Smooth muscle cell (in vitro differentiated cells): ENCODE measurements at regions not wholly inside any gene's neighbourhood (a gene's known extent, or its start where the extent isn't known, plus 50 kb on each side); places are given as distances from the start of the nearest gene placed in this dataset.

Source experiments
- DNase-seq: peaks from one replicate; lab custom pipeline; 2025; ENCODE audit not compliant: unreplicated experiment; lab: John Stamatoyannopoulos, UW
- H2AFZ ChIP-seq: fragments of 200-600 bp; sonication (generic); 2 replicates; pipeline ENCODE4 v1.6.0; 2016; ENCODE audit warnings: antibody characterized with exemption, low read depth, mild to moderate bottlenecking
- H3F3A ChIP-seq: fragments of 200-600 bp; sonication (generic); 2 replicates; pipeline ENCODE4 v1.6.0; 2017; ENCODE audit warnings: antibody characterized with exemption, low read depth
- H3K27ac ChIP-seq: fragments of 200-600 bp; sonication (generic); 2 replicates; pipeline ENCODE4 v1.5.1; 2016; ENCODE audit warnings: low read depth, mild to moderate bottlenecking
- H3K27me3 ChIP-seq: fragments of 200-600 bp; sonication (generic); 2 replicates; pipeline ENCODE4 v1.6.1; 2016; ENCODE audit warnings: low read depth, mild to moderate bottlenecking
- H3K36me3 ChIP-seq: fragments of 200-600 bp; sonication (generic); 2 replicates; pipeline ENCODE4 v1.5.1; 2016; ENCODE audit warnings: low read depth
- H3K4me1 ChIP-seq: fragments of 200-600 bp; sonication (generic); 2 replicates; pipeline ENCODE4 v1.5.1; 2016; ENCODE audit warnings: low read depth
- H3K4me2 ChIP-seq: fragments of 200-600 bp; sonication (generic); 2 replicates; pipeline ENCODE4 v1.6.0; 2016; ENCODE audit warnings: mild to moderate bottlenecking
- H3K4me3 ChIP-seq: fragments of 200-600 bp; sonication (generic); 2 replicates; pipeline ENCODE4 v1.5.1; 2016; ENCODE audit warnings: mild to moderate bottlenecking
- H3K79me2 ChIP-seq: fragments of 200-600 bp; sonication (generic); 2 replicates; pipeline ENCODE4 v1.6.0; 2016; ENCODE audit warnings: low read depth, mild to moderate bottlenecking
- H3K9ac ChIP-seq: fragments of 200-600 bp; sonication (generic); 2 replicates; pipeline ENCODE4 v1.6.0; 2016; ENCODE audit warnings: low read depth
- H3K9me3 ChIP-seq: fragments of 200-600 bp; sonication (generic); replicated peaks from 2 replicates; pipeline ENCODE4 v1.5.1; 2016; ENCODE audit warnings: low read depth
- H4K20me1 ChIP-seq: fragments of 200-600 bp; sonication (generic); 2 replicates; pipeline ENCODE4 v1.6.0; 2016; ENCODE audit warnings: low read depth
- CTCF ChIP-seq: fragments of 200-600 bp; sonication (generic); IDR thresholded peaks from 2 replicates; pipeline ENCODE4 v1.5.1; 2017; ENCODE audit warnings: borderline replicate concordance, mild to moderate bottlenecking, antibody characterized with exemption; ENCODE audit not compliant: insufficient read depth, poor library complexity, severe bottlenecking
- WGBS: methylation state at CpG from one replicate; pipeline ENCODE4 v1.1.7; 2016; ENCODE audit warnings: low lambda C conversion rate; 5-methylcytosine and 5-hydroxymethylcytosine counted together

- Histone ChIP-seq H3K27ac (no peak overlapping the region), H3K4me2 (no peak overlapping the region), H3K27me3 (no peaks in the 10 kb centered on the region), H3K9me3 (no peaks in the 10 kb centered on the region), H2AFZ (no peak overlapping the region), H4K20me1 (no peaks in the 10 kb centered on the region), H3K4me3 (no peak overlapping the region), H3F3A (peaks cover 9% of the 10 kb centered on the region), H3K4me1 (no peaks in the 10 kb centered on the region), H3K36me3 (no peaks in the 10 kb centered on the region), H3K9ac (no peak overlapping the region), H3K79me2 (no peaks in the 10 kb centered on the region)
- TF ChIP-seq CTCF = no peak
- WGBS = 95% methylated on average over 3 of the region's 3 CpGs
- no peak for DNase-seq
Measured at GRCh38 chr6:78231002-78231401, 578.2 kb downstream of the MEI4 start.

GRCh38 chr6:78243519-78243918, 590.7 kb downstream of the MEI4 start:
- no peaks in the 10 kb centered on the region for H3K36me3 ChIP-seq
- H3K27me3 ChIP-seq = no peaks in the 10 kb centered on the region
- H3K4me1 ChIP-seq = no peaks in the 10 kb centered on the region
- H3K79me2 ChIP-seq = no peaks in the 10 kb centered on the region
- no peaks in the 10 kb centered on the region for H3K9me3 ChIP-seq
- WGBS = 72% methylated on average over 2 of the region's 2 CpGs
- no peak overlapping the region for H3K9ac ChIP-seq
- H4K20me1 ChIP-seq = no peaks in the 10 kb centered on the region
- no peak overlapping the region for H3K4me3 ChIP-seq
- TF ChIP-seq CTCF = no peak
- H3F3A ChIP-seq = no peaks in the 10 kb centered on the region
- no peak overlapping the region for H3K4me2 ChIP-seq
- no peak overlapping the region for H3K27ac ChIP-seq
- no peak overlapping the region for H2AFZ ChIP-seq
- no peak for DNase-seq

- H3K27me3 ChIP-seq = no peaks in the 10 kb centered on the region
- no peak for DNase-seq
- H3K36me3 ChIP-seq = no peaks in the 10 kb centered on the region
- no peaks in the 10 kb centered on the region for H4K20me1 ChIP-seq
- H3K79me2 ChIP-seq = no peaks in the 10 kb centered on the region
- H3K27ac ChIP-seq = no peak overlapping the region
- H3K9me3 ChIP-seq = no peaks in the 10 kb centered on the region
- no peak overlapping the region for H3K4me2 ChIP-seq
- peaks cover 11% of the 10 kb centered on the region for H3K4me1 ChIP-seq
- no peak for TF ChIP-seq CTCF
- H3K4me3 ChIP-seq = no peak overlapping the region
- 84% methylated on average over 4 of the region's 4 CpGs for WGBS
- no peaks in the 10 kb centered on the region for H3F3A ChIP-seq
- H3K9ac ChIP-seq = no peak overlapping the region
- H2AFZ ChIP-seq = no peak overlapping the region
Measured at GRCh38 chr6:78251931-78252330, 599.1 kb downstream of the MEI4 start.

GRCh38 chr6:78253618-78254017, 600.8 kb downstream of the MEI4 start:
- no peak overlapping the region for H3K27ac ChIP-seq
- H3K4me1 ChIP-seq = peaks cover 11% of the 10 kb centered on the region
- H3K9me3 ChIP-seq = no peaks in the 10 kb centered on the region
- no peak overlapping the region for H2AFZ ChIP-seq
- H3K4me3 ChIP-seq = no peak overlapping the region
- H4K20me1 ChIP-seq = no peaks in the 10 kb centered on the region
- no peaks in the 10 kb centered on the region for H3K27me3 ChIP-seq
- no peaks in the 10 kb centered on the region for H3K36me3 ChIP-seq
- H3K9ac ChIP-seq = no peak overlapping the region
- H3F3A ChIP-seq = no peaks in the 10 kb centered on the region
- 67% methylated on average over 2 of the region's 2 CpGs for WGBS
- no peaks in the 10 kb centered on the region for H3K79me2 ChIP-seq
- no peak for DNase-seq
- no peak for TF ChIP-seq CTCF
- H3K4me2 ChIP-seq = no peak overlapping the region
